ENCODE measurements at regions not wholly inside any gene's neighbourhood (a gene's known extent, or its start where the extent isn't known, plus 50 kb on each side); places are given as distances from the start of the nearest gene placed in this dataset.

DNA sequence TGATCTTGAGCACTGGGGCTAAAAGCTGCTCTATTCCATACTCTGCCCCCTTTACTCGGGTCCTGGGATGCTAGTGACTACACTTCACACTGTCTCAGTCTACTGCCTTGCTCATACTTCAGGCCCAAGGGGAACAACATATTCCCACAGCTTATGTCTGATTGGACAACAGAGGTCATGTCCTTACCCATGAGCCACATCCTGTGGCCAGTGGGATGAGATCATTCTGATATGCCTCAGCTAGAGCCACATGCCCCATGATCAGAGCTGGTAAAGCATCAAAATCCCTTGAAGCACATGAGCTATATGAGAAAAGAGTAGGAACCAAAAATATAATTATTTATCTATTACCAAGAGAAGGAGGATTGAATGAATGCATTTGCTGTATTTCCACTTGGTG lies 290.1 kb upstream of the TSHZ3 start:
- no peak for DNase-seq (ENCODE audit: extremely low read depth in 1 of 2, low read depth in 1 of 2)

DNA sequence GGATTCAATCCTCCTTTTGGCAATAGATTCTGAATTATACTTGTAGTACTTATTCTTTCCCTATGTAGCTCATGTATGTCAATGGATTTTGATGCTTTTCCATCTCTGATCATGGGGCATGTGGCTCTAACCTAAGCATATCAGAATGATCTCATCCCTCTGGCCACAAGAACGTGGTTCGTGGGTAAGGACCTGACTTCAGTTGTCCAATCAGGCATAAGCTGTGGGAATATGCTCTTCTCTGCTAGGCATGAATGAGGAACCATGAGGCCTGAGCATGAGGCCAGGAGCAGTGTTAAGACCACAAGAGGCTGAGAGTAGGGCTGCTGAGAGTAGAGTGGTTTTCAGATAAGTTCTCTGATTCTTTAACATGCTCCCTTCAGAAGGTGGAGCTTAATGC lies 292.4 kb upstream of the TSHZ3 start:
- no peak for DNase-seq (ENCODE audit: extremely low read depth in 1 of 2, low read depth in 1 of 2)

DNA sequence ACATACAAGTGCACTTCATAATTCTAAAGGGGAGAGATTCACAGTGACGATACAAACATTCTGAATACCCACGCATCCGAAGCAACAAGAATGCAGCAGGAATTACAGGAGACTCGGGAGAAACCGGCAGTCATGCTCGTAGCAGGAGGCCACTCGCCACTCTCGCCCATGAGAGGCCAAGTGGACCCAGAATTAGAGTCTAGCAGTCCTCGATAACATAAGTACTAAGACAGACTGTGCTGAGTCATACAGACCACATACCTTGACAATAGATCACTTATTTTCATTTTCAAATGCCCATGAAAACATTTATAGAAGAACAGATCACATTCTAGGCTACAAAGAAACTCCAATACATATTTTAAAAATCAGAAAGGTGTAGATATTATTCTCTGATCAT lies 299.1 kb upstream of the TSHZ3 start:
- no peak for DNase-seq (ENCODE audit: extremely low read depth in 1 of 2, low read depth in 1 of 2)

DNA sequence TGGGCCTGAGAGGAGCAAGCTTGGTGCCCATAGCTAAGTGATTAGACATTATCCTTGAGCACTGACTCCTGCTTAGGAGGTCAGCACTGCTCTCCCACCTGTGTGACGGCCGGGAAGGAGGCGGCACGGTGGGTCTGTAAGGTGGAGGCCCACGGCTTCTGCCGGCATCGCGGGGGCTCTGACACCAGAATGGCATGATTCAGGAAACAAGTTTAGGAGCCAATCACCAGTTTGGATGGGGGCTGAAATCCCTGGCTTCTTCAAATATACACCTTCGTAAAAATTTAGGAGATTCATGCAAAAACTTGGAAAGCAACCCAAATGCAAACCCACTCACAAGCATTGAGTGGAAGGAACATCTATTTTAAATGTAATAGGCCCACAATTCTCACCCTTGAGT lies 307.3 kb upstream of the TSHZ3 start:
- no peak for DNase-seq (ENCODE audit: extremely low read depth in 1 of 2, low read depth in 1 of 2)

GRCh38 chr19:31658993-31659896 lies 310.0 kb upstream of the TSHZ3 start:
- no peak for DNase-seq (ENCODE audit: extremely low read depth in 1 of 2, low read depth in 1 of 2)

GRCh38 chr19:31659897-31660210 lies 310.6 kb upstream of the TSHZ3 start:
- no peak for DNase-seq (ENCODE audit: extremely low read depth in 1 of 2, low read depth in 1 of 2)

DNA sequence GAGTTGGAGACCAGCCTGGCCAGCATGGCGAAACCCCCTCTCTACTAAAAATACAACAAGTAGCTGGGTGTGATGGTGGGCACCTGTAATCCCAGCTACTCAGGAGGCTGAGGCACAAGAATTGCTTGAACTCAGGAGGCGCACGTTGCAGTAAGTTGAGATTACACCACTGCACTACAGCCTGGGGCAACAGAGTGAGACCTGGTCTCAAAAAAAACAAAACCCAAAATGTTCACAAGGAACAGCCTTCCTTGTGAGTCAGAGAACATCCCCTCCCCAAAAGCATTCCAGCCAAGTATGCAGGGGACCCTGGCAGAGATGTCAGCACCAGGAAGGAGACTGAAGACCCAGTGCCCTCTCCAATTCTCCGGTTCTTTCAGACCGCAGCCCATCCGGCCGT lies 314.9 kb upstream of the TSHZ3 start:
- no peak for DNase-seq (ENCODE audit: extremely low read depth in 1 of 2, low read depth in 1 of 2)

DNA sequence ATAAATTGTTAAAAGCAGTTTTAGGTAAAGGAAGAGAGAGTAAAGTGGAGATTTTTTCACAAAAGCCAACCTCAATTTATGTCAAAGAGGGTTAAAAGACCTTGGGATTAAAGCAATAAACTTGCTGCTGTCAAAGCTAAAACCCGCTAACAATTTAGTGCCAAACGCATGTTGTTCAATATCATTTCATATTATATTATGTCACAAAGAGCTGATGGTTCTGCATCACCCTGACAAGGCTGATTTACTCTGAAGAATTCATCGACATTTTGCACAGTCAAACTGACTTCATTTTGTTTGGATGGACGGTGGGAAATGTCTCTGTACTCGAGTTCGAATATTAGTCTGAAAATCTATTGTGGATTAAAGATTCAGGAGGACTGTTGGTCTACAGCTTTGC lies 315.8 kb upstream of the TSHZ3 start:
- DNase-seq (ENCODE audit: extremely low read depth in 1 of 2, low read depth in 1 of 2): no peak

GRCh38 chr19:31666126-31666525 lies 316.9 kb upstream of the TSHZ3 start:
- no peak for DNase-seq (ENCODE audit: extremely low read depth in 1 of 2, low read depth in 1 of 2)

DNA sequence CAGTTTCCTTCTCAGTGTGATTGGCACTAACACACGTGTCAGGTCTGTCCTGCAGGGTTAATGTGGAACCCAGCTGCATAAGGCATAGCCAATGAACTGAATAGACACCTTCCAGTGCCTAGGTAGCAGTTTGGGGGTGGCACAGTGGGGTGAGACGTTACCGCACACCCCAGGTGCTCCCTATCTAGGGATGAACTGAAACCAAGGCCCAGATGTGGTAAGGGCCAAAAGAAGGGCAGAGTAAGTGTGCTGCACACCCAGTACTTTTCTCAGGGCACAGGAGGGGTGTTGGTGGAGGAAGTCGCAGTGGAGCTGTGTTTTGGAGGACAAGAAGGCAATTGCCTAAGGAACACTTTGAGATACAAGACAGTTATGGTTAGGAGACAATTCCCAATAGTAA lies 317.9 kb upstream of the TSHZ3 start:
- DNase-seq (ENCODE audit: extremely low read depth in 1 of 2, low read depth in 1 of 2): no peak

GRCh38 chr19:31668921-31669320 lies 319.7 kb upstream of the TSHZ3 start:
- no peak for DNase-seq (ENCODE audit: extremely low read depth in 1 of 2, low read depth in 1 of 2)

GRCh38 chr19:31670931-31671330 lies 321.7 kb upstream of the TSHZ3 start:
- no peak for DNase-seq (ENCODE audit: extremely low read depth in 1 of 2, low read depth in 1 of 2)

- no peak for DNase-seq (ENCODE audit: extremely low read depth in 1 of 2, low read depth in 1 of 2)
Observed at GRCh38 chr19:31671411-31672035, 322.3 kb upstream of the TSHZ3 start.

- DNase-seq (ENCODE audit: extremely low read depth in 1 of 2, low read depth in 1 of 2): no peak
Observed at GRCh38 chr19:31674503-31675192, 325.4 kb upstream of the TSHZ3 start.

GRCh38 chr19:31675193-31675913 lies 326.1 kb upstream of the TSHZ3 start:
- DNase-seq (ENCODE audit: extremely low read depth in 1 of 2, low read depth in 1 of 2): no peak

DNA sequence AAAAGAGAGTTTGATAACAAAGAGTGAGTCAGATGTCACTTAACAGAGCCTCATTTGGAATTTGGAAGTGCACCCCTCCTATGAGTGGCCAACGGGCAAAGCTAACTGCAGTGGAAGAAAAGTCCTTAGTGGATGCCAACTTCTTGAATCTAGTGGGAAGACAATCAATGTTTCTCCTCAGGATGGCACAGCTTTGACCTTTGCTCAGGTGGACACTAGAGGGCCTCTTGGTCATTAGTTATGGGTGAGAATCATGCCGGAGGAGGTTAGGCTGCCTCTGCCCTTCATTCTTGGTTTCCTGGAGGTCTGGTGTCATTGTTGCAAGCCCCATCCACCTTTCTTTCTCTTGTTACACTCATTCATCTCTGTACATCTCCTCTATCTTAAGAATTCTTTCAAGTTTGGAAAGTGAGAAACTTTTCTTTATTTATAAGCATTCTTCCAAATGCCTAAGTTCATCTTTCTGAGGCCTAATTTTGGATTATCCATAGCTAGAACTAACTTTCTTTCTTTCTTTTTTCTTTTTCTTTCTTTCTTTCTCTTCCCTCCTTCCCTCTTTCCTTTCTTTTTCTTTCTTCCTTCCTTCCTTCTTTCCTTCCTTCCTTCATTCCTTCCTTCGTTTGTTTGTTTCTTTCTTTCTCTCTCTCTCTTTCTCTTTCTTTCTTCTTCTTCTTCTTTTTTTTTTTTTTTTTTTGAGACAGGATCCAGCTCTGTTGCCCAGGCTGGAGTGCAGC lies 327.2 kb upstream of the TSHZ3 start:
- DNase-seq (ENCODE audit: extremely low read depth in 1 of 2, low read depth in 1 of 2): no peak

DNA sequence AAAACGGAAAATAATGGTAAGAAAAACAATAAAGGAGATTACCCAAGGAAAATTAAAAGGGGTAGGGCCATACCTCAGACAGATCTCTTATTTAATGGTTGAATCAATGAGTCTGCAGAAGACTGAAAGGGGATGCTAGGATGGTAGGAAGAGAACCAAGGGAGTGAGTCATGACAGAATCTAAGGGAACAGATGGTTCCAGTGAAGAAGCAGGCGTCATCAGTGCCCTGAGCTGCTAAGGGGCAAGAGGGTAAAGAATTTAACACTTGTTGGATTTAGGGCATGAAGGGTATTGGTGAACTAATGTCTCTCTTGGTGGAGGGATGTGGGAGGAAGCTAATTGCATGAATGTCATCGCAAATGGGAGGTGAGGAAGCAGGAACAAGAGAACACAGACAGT lies 329.2 kb upstream of the TSHZ3 start:
- DNase-seq (ENCODE audit: extremely low read depth in 1 of 2, low read depth in 1 of 2): no peak

- DNase-seq (ENCODE audit: extremely low read depth in 1 of 2, low read depth in 1 of 2): no peak
Observed at GRCh38 chr19:31681121-31681520, 331.9 kb upstream of the TSHZ3 start.

DNA sequence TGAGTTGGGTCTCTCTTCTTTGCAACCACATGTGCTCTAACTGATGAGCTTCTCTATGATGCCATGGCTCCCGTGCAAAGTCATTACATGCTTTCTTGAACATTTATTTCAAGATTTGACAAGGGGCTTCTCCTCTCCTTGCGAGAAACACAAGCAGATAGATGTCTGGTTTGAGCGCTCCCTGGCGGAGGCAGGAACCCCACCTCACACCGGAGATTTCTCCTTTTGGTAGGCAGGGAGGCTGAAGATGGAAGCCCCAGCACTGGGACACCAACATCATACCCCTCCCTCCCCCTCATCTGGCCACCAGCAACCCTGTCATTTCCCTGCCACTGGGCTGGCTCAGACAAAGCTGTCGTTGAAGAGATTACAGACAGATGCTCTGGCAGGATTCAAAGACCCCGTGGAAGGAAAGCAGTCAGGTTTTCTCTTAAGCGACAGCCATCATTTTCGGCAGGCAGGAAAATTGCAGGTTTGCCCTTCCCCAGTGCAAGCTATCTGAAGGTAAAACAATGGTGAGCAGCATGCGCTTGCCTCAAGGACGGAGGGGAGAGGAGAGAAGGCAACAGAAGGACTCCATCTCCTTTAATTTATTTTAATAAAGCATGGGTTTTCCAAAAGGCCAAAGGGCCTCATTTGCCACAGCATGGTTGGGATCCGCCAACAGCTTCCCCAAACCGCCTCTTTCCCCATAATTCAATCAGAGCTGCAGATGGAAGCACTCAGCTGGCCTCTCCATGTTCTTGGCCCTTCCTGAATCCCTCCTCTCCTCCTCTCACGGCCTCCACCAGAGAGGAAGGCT lies 344.1 kb upstream of the TSHZ3 start:
- DNase-seq (ENCODE audit: extremely low read depth in 1 of 2, low read depth in 1 of 2): no peak

DNA sequence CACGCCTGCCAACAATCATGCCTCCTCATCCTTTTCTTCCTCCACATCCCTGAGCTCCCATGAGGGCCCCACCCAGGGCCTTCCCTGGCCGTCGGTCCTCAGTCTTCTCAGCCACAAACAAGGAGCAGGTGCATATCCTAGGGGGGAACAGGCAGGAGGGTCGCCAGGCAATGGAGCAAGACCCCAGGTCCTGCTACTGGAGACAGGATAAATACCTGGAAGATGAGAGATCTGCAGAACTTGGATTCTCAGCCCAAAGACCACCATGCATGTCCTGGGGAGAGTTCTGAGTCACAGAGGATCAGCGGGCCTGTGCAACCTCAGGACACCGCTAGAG lies 344.7 kb upstream of the TSHZ3 start:
- DNase-seq (ENCODE audit: extremely low read depth in 1 of 2, low read depth in 1 of 2): no peak

All from activated CD8-positive, alpha-beta memory T cell treated with anti-CD3 and anti-CD28 coated beads for 1 hour (primary cell).